ENCODE measurements at regions not wholly inside any gene's neighbourhood (a gene's known extent, or its start where the extent isn't known, plus 50 kb on each side); places are given as distances from the start of the nearest gene placed in this dataset.

DNA sequence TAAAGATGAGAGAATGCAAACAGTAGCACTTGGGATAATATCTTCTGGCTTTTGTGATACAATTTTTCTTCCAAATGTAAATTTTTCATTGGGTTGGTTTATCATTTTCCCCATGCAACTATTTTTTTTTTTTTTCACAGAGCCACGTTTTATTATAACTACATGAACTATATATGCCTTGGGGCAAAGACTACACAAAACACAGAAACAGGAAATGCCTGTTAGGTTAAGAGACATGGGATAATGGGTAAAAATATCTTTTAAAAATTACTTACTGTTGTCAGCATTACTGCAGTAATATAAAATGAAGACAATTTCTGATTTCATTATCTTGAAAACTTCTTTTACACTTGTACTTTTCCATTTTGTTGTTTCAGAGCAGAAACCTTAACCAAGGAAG, 74.6 kb downstream of the DISP1 start:
- no peaks in the 10 kb centered on the region for H3K36me3 ChIP-seq (ENCODE audit: insufficient read depth, insufficient read length, low read length)
- H3K4me1 ChIP-seq (ENCODE audit: insufficient read depth, insufficient read length), result no peaks in the 10 kb centered on the region
- peaks cover 13% of the 10 kb centered on the region; the same call in 1 of the 2 replicates for H3K9me3 ChIP-seq (ENCODE audit: insufficient read depth, low read length)
- H3K27me3 ChIP-seq (ENCODE audit: insufficient read depth, insufficient read length), result no peaks in the 10 kb centered on the region
- no peak overlapping the region for H3K4me3 ChIP-seq (ENCODE audit: insufficient read length, low read depth)
- H3K9ac ChIP-seq (ENCODE audit: insufficient read length, low read depth), result no peak overlapping the region
- TF ChIP-seq SUZ12 (IDR thresholded peaks at IDR 0.05; ENCODE audit: extremely low read depth, insufficient read depth, insufficient read length) (no peak), ZNF274 (IDR thresholded peaks at IDR 0.05; ENCODE audit: low read depth, low read length) (no peak), YY1 (IDR thresholded peaks at IDR 0.05; ENCODE audit: insufficient read depth, insufficient read length) (no peak)
- no peak for DNase-seq (ENCODE audit: low read depth, low spot score)

DNA sequence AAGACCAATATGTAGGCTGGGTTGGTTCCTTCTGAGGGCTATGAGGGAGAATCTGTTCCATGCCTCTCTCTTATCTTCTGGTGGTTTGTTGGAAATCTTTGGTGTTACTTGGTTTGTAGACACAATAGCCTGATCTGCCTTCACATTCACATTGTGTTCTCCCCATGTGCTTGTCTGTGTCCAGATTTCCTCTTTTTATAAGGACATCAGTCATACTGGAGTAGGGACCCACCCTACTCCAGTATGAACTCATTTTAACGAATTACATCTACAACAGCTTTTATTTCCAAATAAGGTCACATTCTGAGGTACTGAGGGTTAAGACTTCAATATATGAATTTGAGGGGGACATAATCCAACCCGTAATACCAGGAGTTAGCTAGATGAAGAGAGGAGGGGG, 75.9 kb downstream of the DISP1 start:
- no peak overlapping the region for H3K9ac ChIP-seq (ENCODE audit: insufficient read length, low read depth)

DNA sequence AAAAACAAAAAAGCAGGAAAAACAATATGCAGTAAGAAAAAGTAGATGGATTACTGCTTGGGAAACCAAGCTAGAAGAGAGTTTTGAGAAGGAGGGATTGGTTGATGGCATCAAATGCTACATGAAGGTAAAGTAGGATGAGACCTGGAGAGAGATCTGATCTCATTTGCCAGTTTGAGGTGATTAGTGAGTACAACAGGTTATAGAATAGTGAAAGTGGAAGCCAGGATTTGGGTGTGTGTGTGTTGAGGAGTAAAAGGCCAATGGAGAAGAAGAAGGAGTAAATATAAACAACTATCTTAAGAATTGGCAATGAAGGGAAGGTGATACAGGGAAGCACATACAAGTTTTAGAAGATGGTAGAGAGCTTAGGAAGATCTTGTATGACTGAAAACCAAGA, 76.7 kb downstream of the DISP1 start:
- TF ChIP-seq SUZ12 (IDR thresholded peaks at IDR 0.05; ENCODE audit: extremely low read depth, insufficient read depth, insufficient read length), result no peak
- no peak for TF ChIP-seq ZNF274 (IDR thresholded peaks at IDR 0.05; ENCODE audit: low read depth, low read length)
- TF ChIP-seq YY1 (IDR thresholded peaks at IDR 0.05; ENCODE audit: insufficient read depth, insufficient read length), result no peak
- Histone ChIP-seq H3K9ac (ENCODE audit: insufficient read length, low read depth) (no peak overlapping the region), H3K36me3 (ENCODE audit: insufficient read depth, insufficient read length, low read length) (no peaks in the 10 kb centered on the region), H3K4me1 (ENCODE audit: insufficient read depth, insufficient read length) (no peaks in the 10 kb centered on the region), H3K4me3 (ENCODE audit: insufficient read length, low read depth) (no peak overlapping the region), H3K9me3 (ENCODE audit: insufficient read depth, low read length) (peaks cover 14% of the 10 kb centered on the region; the same call in 1 of the 2 replicates), H3K27me3 (ENCODE audit: insufficient read depth, insufficient read length) (no peaks in the 10 kb centered on the region)
- no peak for DNase-seq (ENCODE audit: low read depth, low spot score)

More for the DNA sequence above, 75.9 kb downstream of the DISP1 start:
- Histone ChIP-seq H3K27me3 (ENCODE audit: insufficient read depth, insufficient read length) (no peaks in the 10 kb centered on the region), H3K4me1 (ENCODE audit: insufficient read depth, insufficient read length) (no peaks in the 10 kb centered on the region), H3K4me3 (ENCODE audit: insufficient read length, low read depth) (no peak overlapping the region), H3K36me3 (ENCODE audit: insufficient read depth, insufficient read length, low read length) (no peaks in the 10 kb centered on the region), H3K9me3 (ENCODE audit: insufficient read depth, low read length) (peaks cover 14% of the 10 kb centered on the region; the same call in 1 of the 2 replicates)
- TF ChIP-seq YY1 (IDR thresholded peaks at IDR 0.05; ENCODE audit: insufficient read depth, insufficient read length), result no peak
- no peak for TF ChIP-seq ZNF274 (IDR thresholded peaks at IDR 0.05; ENCODE audit: low read depth, low read length)
- TF ChIP-seq SUZ12 (IDR thresholded peaks at IDR 0.05; ENCODE audit: extremely low read depth, insufficient read depth, insufficient read length), result no peak
- DNase-seq (ENCODE audit: low read depth, low spot score), result no peak

DNA sequence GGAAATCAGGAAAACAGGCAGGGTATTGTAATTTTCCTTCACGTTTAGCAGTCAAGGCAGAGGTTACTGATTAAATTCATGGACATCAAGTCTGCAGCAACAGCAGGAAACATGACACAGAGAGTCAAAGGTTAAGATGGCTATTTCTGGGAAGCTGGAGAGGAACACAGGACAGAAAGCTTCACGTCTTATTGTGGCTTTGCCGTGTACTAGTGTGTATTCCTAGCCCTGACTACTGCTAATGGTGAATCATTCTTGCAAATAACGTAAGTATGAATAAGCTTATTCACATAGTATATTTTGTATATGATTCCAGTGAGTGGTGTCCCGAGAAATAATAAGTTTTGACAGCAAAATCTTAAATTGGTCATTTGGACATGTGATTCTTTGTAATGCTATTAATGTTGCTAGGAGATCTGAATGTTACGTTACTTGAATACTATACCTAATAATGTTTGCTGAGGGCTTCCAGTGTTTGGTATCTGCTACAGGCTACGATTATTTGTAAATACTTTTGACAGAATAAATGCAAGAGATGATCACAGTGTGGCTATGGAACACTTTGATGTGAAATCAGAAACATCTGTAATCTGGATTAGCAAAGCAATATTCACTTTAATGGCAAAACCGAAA, 77.4 kb downstream of the DISP1 start:
- Histone ChIP-seq H3K27me3 (ENCODE audit: insufficient read depth, insufficient read length) (no peaks in the 10 kb centered on the region), H3K9ac (ENCODE audit: insufficient read length, low read depth) (no peak overlapping the region), H3K36me3 (ENCODE audit: insufficient read depth, insufficient read length, low read length) (no peaks in the 10 kb centered on the region), H3K9me3 (ENCODE audit: insufficient read depth, low read length) (peaks cover 14% of the 10 kb centered on the region; the same call in 1 of the 2 replicates), H3K4me1 (ENCODE audit: insufficient read depth, insufficient read length) (no peaks in the 10 kb centered on the region), H3K4me3 (ENCODE audit: insufficient read length, low read depth) (no peak overlapping the region)
- TF ChIP-seq YY1 (IDR thresholded peaks at IDR 0.05; ENCODE audit: insufficient read depth, insufficient read length) (no peak), ZNF274 (IDR thresholded peaks at IDR 0.05; ENCODE audit: low read depth, low read length) (no peak), SUZ12 (IDR thresholded peaks at IDR 0.05; ENCODE audit: extremely low read depth, insufficient read depth, insufficient read length) (no peak)
- no peak for DNase-seq (ENCODE audit: low read depth, low spot score)

DNA sequence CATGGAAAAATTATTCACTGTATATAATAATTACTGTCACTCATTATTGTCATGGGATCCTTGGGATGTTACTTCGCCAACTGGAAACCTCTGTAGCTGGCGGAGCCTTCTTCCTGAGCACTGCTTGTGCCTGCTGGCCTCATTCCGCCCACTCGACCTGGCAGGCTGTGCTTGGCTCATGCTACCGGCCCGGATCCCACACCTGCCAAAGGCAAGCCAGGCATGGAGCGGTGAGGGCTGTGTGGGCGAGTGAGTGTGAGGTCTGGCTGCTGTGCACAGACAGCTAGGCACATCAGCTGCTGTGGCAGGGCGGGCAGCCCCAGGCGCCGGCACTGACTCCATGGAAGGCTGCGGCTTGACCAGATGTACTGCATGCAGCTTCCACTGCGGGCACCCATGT, 78.4 kb downstream of the DISP1 start:
- no peak for TF ChIP-seq SUZ12 (IDR thresholded peaks at IDR 0.05; ENCODE audit: extremely low read depth, insufficient read depth, insufficient read length)
- TF ChIP-seq ZNF274 (IDR thresholded peaks at IDR 0.05; ENCODE audit: low read depth, low read length), result no peak
- TF ChIP-seq YY1 (IDR thresholded peaks at IDR 0.05; ENCODE audit: insufficient read depth, insufficient read length), result no peak
- Histone ChIP-seq H3K9ac (ENCODE audit: insufficient read length, low read depth) (no peak overlapping the region), H3K4me1 (ENCODE audit: insufficient read depth, insufficient read length) (no peaks in the 10 kb centered on the region), H3K4me3 (ENCODE audit: insufficient read length, low read depth) (no peak overlapping the region), H3K9me3 (ENCODE audit: insufficient read depth, low read length) (peaks cover 14% of the 10 kb centered on the region; the same call in 1 of the 2 replicates), H3K27me3 (ENCODE audit: insufficient read depth, insufficient read length) (no peaks in the 10 kb centered on the region), H3K36me3 (ENCODE audit: insufficient read depth, insufficient read length, low read length) (no peaks in the 10 kb centered on the region)
- no peak for DNase-seq (ENCODE audit: low read depth, low spot score)

DNA sequence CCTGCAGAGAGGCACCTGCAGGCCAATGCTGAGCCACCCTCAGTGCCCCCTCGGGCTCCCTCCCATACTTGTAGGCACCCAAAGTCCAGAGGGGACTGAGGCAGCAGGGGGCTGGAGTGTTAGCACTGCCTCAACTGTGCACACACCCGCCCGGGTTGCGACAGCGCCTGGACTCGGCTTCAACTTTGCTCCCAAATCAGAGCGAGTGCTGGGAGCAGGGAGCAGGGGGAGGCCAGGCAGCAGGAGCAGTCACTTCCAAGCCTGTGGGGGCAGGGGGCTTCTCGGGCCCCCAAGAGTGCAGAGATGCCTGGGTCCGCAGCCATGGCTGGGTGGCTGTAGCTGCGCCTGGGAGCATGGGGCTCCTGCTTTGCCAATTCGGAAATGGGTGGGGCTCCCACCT, 79.5 kb downstream of the DISP1 start:
- peaks cover 14% of the 10 kb centered on the region; the same call in 1 of the 2 replicates for H3K9me3 ChIP-seq (ENCODE audit: insufficient read depth, low read length)
- TF ChIP-seq ZNF274 (IDR thresholded peaks at IDR 0.05; ENCODE audit: low read depth, low read length) (no peak), YY1 (IDR thresholded peaks at IDR 0.05; ENCODE audit: insufficient read depth, insufficient read length) (no peak), SUZ12 (IDR thresholded peaks at IDR 0.05; ENCODE audit: extremely low read depth, insufficient read depth, insufficient read length) (no peak)
- H3K4me1 ChIP-seq (ENCODE audit: insufficient read depth, insufficient read length), result no peaks in the 10 kb centered on the region
- H3K9ac ChIP-seq (ENCODE audit: insufficient read length, low read depth), result no peak overlapping the region
- no peak overlapping the region for H3K4me3 ChIP-seq (ENCODE audit: insufficient read length, low read depth)
- no peaks in the 10 kb centered on the region for H3K27me3 ChIP-seq (ENCODE audit: insufficient read depth, insufficient read length)
- H3K36me3 ChIP-seq (ENCODE audit: insufficient read depth, insufficient read length, low read length), result no peaks in the 10 kb centered on the region
- DNase-seq (ENCODE audit: low read depth, low spot score), result no peak

DNA sequence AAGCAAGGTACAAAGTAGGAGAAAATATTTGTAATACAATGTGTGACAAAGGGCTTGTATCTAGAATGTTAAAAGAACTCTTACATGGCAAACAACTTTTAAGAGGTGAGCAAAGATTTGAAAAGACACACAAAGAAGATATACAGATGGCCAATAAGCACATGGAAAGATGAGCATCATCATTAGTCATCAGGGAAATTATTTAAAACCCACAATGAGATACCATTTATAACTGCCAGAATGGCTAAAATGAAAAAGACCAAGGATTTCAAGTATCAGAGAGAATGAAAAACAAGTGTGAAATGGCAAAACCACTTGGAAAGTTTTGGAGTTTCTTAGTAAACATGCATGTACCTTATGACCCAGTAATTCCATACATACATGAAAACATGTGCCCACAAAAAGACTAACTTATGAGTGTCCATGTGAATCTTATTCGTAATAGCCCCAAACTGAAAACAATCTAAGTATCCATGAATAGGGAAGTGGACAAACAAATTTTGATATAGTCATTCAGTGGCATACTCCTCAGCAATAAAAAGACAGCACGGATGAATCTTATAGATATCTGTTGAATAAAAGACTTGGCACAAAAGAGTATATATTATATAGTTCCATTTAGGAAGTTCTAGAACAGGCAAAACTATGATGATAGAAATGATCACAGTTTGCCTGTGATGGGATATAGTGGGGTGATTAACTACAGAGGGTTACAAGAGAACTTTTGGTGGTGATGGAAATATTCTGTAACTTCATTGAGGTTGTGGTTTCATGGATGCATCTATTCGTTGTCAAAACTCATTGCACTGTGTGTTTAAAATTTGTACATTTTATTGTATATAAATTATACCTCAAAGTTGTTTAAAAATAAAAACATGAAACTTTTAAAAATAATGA, 82.0 kb downstream of the DISP1 start:
- no peak overlapping the region for H3K9ac ChIP-seq (ENCODE audit: insufficient read length, low read depth)
- peaks cover 14% of the 10 kb centered on the region; the same call in 1 of the 2 replicates for H3K9me3 ChIP-seq (ENCODE audit: insufficient read depth, low read length)
- DNase-seq (ENCODE audit: low read depth, low spot score), result no peak
- TF ChIP-seq YY1 (IDR thresholded peaks at IDR 0.05; ENCODE audit: insufficient read depth, insufficient read length) (no peak), SUZ12 (IDR thresholded peaks at IDR 0.05; ENCODE audit: extremely low read depth, insufficient read depth, insufficient read length) (no peak), ZNF274 (IDR thresholded peaks at IDR 0.05; ENCODE audit: low read depth, low read length) (no peak)
- no peaks in the 10 kb centered on the region for H3K4me1 ChIP-seq (ENCODE audit: insufficient read depth, insufficient read length)
- H3K27me3 ChIP-seq (ENCODE audit: insufficient read depth, insufficient read length), result no peaks in the 10 kb centered on the region
- H3K36me3 ChIP-seq (ENCODE audit: insufficient read depth, insufficient read length, low read length), result no peaks in the 10 kb centered on the region
- no peak overlapping the region for H3K4me3 ChIP-seq (ENCODE audit: insufficient read length, low read depth)
